Pulmonary artery endothelial cell (primary cell): ENCODE measurements at regions not wholly inside any gene's neighbourhood (a gene's known extent, or its start where the extent isn't known, plus 50 kb on each side); places are given as distances from the start of the nearest gene placed in this dataset.
"Not testable (repeated sequence)": the region's sequence is repeated elsewhere in the genome, so short reads cannot be mapped to it uniquely, and the experiment has no call there.

Experiments used
- DNase-seq: peaks from one replicate; pipeline ENCODE4 v3.0.0-alpha.2; 2011; ENCODE audit warnings: low read depth, low spot score

GRCh38 chr15:26126819-26127387 is 263.8 kb upstream of the ATP10A start:
- no peak for DNase-seq

- no peak for DNase-seq
Observed at GRCh38 chr15:26126070-26126469, 262.9 kb upstream of the ATP10A start.

- DNase-seq, result no peak
Observed at GRCh38 chr15:26125664-26126063, 262.5 kb upstream of the ATP10A start.

GRCh38 chr15:26119322-26119721 is 256.2 kb upstream of the ATP10A start:
- no peak for DNase-seq

GRCh38 chr15:26115229-26115943 is 252.3 kb upstream of the ATP10A start:
- no peak for DNase-seq

- DNase-seq, result not testable (repeated sequence)
Observed at GRCh38 chr15:26114128-26114527, 251.0 kb upstream of the ATP10A start.

- no peak for DNase-seq
Observed at GRCh38 chr15:26113296-26113695, 250.2 kb upstream of the ATP10A start.

GRCh38 chr15:26109203-26109602 is 246.1 kb upstream of the ATP10A start:
- DNase-seq, result no peak

GRCh38 chr15:26106556-26106955 is 243.4 kb upstream of the ATP10A start:
- DNase-seq, result no peak

GRCh38 chr15:26103002-26103404 is 239.9 kb upstream of the ATP10A start:
- DNase-seq, result no peak

GRCh38 chr15:26102365-26102764 is 239.2 kb upstream of the ATP10A start:
- no peak for DNase-seq

- no peak for DNase-seq
Observed at GRCh38 chr15:26101443-26101842, 238.3 kb upstream of the ATP10A start.

GRCh38 chr15:26098801-26099200 is 235.7 kb upstream of the ATP10A start:
- DNase-seq, result no peak

GRCh38 chr15:26097216-26097615 is 234.1 kb upstream of the ATP10A start:
- no peak for DNase-seq

- no peak for DNase-seq
Observed at GRCh38 chr15:26096581-26096980, 233.5 kb upstream of the ATP10A start.

- DNase-seq, result no peak
Observed at GRCh38 chr15:26095710-26096330, 232.7 kb upstream of the ATP10A start.

- DNase-seq, result no peak
Observed at GRCh38 chr15:26091184-26091583, 228.1 kb upstream of the ATP10A start.

GRCh38 chr15:26087881-26088280 is 224.8 kb upstream of the ATP10A start:
- no peak for DNase-seq

- no peak for DNase-seq
Observed at GRCh38 chr15:26087395-26087794, 224.3 kb upstream of the ATP10A start.

GRCh38 chr15:26084771-26085170 is 221.6 kb upstream of the ATP10A start:
- DNase-seq, result no peak

- no peak for DNase-seq
Observed at GRCh38 chr15:26083896-26084295, 220.8 kb upstream of the ATP10A start.

GRCh38 chr15:26083457-26083856 is 220.3 kb upstream of the ATP10A start:
- no peak for DNase-seq
